ENCODE measurements at regions not wholly inside any gene's neighbourhood (a gene's known extent, or its start where the extent isn't known, plus 50 kb on each side); places are given as distances from the start of the nearest gene placed in this dataset.

DNA sequence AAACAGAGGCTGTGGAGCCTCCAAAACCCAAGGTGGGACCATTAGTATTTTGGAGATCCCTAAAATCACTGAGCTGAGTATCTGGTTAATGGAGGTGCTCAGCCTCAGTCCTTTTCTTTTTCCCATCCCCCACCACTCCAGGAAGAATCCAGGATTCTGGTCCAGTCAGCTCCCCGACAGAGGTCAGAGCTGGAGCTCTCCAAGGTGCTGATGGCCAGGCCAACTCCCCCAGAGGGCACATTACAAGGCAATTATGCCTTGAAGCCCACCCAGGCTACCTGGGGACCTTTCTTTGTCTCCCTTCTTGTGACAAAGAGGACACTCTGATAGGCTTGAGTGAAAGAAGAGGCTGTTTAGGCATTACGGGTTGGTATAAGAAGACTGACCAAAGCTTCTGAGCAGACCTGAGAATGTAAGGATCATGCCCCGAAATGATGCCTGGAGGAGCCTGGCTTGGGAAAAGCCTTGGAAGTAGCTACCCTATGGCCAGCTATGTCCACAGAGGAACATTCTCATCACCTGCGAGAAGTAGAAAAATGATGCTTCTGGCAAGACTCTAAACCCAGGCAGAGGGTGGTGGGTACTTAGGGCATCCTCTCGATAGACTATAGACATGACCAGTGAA, 102.5 kb upstream of the LDAH start:
- TF ChIP-seq, protein P1, sequence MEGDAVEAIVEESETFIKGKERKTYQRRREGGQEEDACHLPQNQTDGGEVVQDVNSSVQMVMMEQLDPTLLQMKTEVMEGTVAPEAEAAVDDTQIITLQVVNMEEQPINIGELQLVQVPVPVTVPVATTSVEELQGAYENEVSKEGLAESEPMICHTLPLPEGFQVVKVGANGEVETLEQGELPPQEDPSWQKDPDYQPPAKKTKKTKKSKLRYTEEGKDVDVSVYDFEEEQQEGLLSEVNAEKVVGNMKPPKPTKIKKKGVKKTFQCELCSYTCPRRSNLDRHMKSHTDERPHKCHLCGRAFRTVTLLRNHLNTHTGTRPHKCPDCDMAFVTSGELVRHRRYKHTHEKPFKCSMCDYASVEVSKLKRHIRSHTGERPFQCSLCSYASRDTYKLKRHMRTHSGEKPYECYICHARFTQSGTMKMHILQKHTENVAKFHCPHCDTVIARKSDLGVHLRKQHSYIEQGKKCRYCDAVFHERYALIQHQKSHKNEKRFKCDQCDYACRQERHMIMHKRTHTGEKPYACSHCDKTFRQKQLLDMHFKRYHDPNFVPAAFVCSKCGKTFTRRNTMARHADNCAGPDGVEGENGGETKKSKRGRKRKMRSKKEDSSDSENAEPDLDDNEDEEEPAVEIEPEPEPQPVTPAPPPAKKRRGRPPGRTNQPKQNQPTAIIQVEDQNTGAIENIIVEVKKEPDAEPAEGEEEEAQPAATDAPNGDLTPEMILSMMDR (IDR thresholded peaks at IDR 0.05; ENCODE audit: extremely low read depth, missing control alignments), result no peak
- peak; percentile 19 for DNase-seq (ENCODE audit: low spot score)

- TF ChIP-seq, protein P1 (IDR thresholded peaks at IDR 0.05; ENCODE audit: extremely low read depth, missing control alignments), result no peak
- DNase-seq (ENCODE audit: low spot score), result no peak
Measured at GRCh38 chr2:20919297-20919800, 96.4 kb upstream of the LDAH start.

DNA sequence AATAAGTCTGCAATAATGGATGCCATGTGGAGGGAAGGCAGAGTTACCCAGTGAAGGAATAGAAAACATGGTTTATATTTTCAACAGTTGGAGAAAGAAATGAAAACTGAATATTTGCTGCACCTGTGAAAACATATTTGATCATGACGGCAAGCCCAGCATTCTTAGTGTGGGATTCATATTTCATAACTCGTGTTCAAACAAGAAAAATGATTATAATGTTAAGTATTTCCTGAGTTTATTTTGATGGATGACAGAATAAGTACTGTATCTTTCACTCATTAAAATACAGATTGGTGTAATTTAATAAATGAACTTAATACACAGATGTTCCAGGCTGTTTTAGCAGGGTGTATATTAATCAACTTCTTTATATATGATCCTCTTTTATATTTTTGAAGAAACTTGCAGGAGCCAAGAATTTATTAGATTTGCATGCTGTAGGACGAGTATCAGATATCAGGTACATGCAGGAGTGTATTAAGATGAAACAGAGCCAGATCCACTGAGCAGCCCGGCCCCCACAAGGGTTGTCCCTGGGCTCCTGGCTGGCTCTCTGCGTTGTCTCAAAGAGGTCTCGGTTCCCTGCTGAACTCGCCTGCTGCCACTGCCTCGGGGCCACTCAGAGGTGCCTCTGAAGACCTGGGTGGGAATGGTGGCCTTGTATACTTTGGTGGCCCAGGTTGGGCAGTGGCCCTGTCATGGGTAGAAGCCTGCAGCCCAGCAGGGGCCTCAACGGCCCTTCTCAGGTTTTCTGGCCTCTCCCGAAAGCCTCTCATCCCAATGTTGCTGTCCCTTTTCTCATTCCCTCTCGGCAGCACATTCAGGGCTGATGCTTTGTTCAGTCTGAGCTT, 95.0 kb upstream of the LDAH start:
- no peak for DNase-seq (ENCODE audit: low spot score)
- TF ChIP-seq, protein P1 (IDR thresholded peaks at IDR 0.05; ENCODE audit: extremely low read depth, missing control alignments), result no peak

DNA sequence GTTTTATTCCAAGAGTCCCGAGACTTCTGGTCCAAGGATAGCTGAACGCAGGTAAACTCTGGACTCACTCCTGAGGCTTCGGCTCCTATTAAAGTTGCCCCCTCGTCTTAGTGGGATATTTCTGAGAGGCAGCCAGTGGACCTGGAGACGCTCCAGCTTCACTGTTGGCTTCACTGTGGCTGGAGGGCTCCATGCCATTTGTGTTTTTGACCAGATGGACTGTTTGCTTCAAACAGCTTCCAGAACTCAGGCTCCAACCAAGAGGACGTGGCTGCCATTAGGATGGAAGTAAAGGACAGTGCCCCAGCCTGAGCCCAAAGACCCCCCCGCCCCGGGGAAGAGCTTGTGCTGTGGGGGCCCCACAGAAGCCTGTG, 94.4 kb upstream of the LDAH start:
- TF ChIP-seq, protein P1 (IDR thresholded peaks at IDR 0.05; ENCODE audit: extremely low read depth, missing control alignments), result no peak
- no peak for DNase-seq (ENCODE audit: low spot score)

- TF ChIP-seq, protein P1 (IDR thresholded peaks at IDR 0.05; ENCODE audit: extremely low read depth, missing control alignments), result no peak
- no peak for DNase-seq (ENCODE audit: low spot score)
Measured at GRCh38 chr2:20916604-20917286, 93.8 kb upstream of the LDAH start.

DNA sequence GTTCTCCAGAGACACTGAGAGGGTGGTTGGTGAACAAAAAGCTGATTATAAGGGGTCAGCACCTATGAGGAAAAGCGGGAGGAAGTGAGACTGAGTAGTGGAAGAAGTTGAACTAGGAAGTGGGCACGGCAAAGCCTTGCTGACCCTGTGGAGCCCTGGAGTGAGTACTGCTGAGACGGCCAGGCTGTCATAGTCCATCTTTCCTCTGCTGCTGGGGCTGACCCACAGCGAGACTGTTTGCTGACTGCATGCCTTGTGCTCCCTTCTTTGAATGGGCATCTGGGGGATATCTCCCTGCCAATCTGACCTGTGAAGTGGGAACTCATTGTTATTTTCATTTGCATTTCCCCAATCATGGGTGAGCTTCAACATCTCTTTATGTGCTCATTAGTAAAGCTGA, 92.4 kb upstream of the LDAH start:
- DNase-seq (ENCODE audit: low spot score), result no peak
- TF ChIP-seq, protein P1 (IDR thresholded peaks at IDR 0.05; ENCODE audit: extremely low read depth, missing control alignments), result no peak

GRCh38 chr2:20914771-20915170, 91.9 kb upstream of the LDAH start:
- no peak for DNase-seq (ENCODE audit: low spot score)
- TF ChIP-seq, protein P1 (IDR thresholded peaks at IDR 0.05; ENCODE audit: extremely low read depth, missing control alignments), result no peak

Measured in GM20000 (cell line).